Stimulated activated naive B cell treated with anti-CD40 and anti-IgM and Interleukin-4, amounts not matched to agents 10 μg/mL and 1 μg/mL and 100 μg/mL, for 72 hours (primary cell): ENCODE measurements at regions not wholly inside any gene's neighbourhood (a gene's known extent, or its start where the extent isn't known, plus 50 kb on each side); places are given as distances from the start of the nearest gene placed in this dataset.

Experiments used
- ATAC-seq, 2 donors: fragments of 150-1000 bp; cut with Tn5 transposase; replicated peaks; 2 replicates each; pipeline ENCODE4 v1.10.0; 2021; ENCODE audit warnings: moderate library complexity in 1 of 2
- DNase-seq: peaks from one replicate; pipeline ENCODE4 v3.0.0; 2021
- H3K27ac Mint-ChIP-seq: one replicate; pipeline ENCODE4 v1.8.0; 2022; ENCODE audit warnings: mild to moderate bottlenecking, mixed read lengths
- H3K27me3 Mint-ChIP-seq, 2 donors: one replicate each; pipeline ENCODE4 v1.8.0; 2022; ENCODE audit warnings: mixed read lengths in 2 of 2
- H3K36me3 Mint-ChIP-seq, 2 donors: one replicate each; pipeline ENCODE4 v1.8.0; 2022; ENCODE audit warnings: mixed read lengths in 2 of 2, mild to moderate bottlenecking in 1 of 2
- H3K4me1 Mint-ChIP-seq, 2 donors: one replicate each; pipeline ENCODE4 v1.8.0; 2022; ENCODE audit warnings: mixed read lengths in 2 of 2, mild to moderate bottlenecking in 1 of 2
- H3K4me3 Mint-ChIP-seq, 2 donors: one replicate each; pipeline ENCODE4 v1.8.0; 2022; ENCODE audit warnings: mild to moderate bottlenecking in 2 of 2, mixed read lengths in 2 of 2, moderate library complexity in 1 of 2
- H3K9me3 Mint-ChIP-seq, 2 donors: one replicate each; pipeline ENCODE4 v1.8.0; 2022; ENCODE audit warnings: mixed read lengths in 2 of 2, mild to moderate bottlenecking in 1 of 2

DNA sequence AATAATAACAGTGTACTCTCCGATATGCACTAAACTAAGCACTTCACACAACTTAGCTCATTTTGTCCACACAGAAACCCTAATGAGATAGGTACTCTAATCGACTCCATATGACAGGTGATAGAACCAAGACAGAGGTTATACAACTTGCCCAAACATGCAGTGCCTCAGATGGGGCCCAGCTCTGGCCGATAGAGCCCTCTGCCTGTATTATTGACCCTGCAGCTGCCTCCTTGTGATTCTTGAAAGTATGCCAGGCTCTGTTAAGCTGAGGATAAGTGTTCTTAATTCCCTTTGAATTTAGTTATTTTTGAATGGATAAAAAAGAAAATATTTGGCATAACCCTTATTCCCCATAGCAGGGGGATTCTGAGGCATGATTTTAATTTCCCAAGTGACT, 78.5 kb downstream of the HMHB1 start:
- ATAC-seq (no peak), DNase-seq (no peak)
- no peak overlapping the region for H3K27ac Mint-ChIP-seq
- H3K4me1 Mint-ChIP-seq, result no peaks in the 10 kb centered on the region
- H3K36me3 Mint-ChIP-seq, result no peaks in the 10 kb centered on the region
- no peak overlapping the region for H3K4me3 Mint-ChIP-seq
- H3K9me3 Mint-ChIP-seq, result no peaks in the 10 kb centered on the region
- peaks cover 7 to 17% of the 10 kb centered on the region in 2 donors for H3K27me3 Mint-ChIP-seq

- peaks cover 7 to 17% of the 10 kb centered on the region in 2 donors for H3K27me3 Mint-ChIP-seq
- H3K4me3 Mint-ChIP-seq, result no peak overlapping the region
- H3K36me3 Mint-ChIP-seq, result no peaks in the 10 kb centered on the region
- no peak overlapping the region for H3K27ac Mint-ChIP-seq
- ATAC-seq, result no peak
- no peaks in the 10 kb centered on the region for H3K4me1 Mint-ChIP-seq
- no peak for DNase-seq
- no peaks in the 10 kb centered on the region for H3K9me3 Mint-ChIP-seq
Observed at GRCh38 chr5:143892271-143892670, 80.3 kb downstream of the HMHB1 start.

GRCh38 chr5:143892908-143893307, 80.9 kb downstream of the HMHB1 start:
- H3K9me3 Mint-ChIP-seq, result no peaks in the 10 kb centered on the region
- peaks cover 6 to 17% of the 10 kb centered on the region in 2 donors for H3K27me3 Mint-ChIP-seq
- H3K27ac Mint-ChIP-seq, result no peak overlapping the region
- DNase-seq (no peak), ATAC-seq (no peak)
- H3K4me3 Mint-ChIP-seq, result no peak overlapping the region
- no peaks in the 10 kb centered on the region for H3K4me1 Mint-ChIP-seq
- H3K36me3 Mint-ChIP-seq, result no peaks in the 10 kb centered on the region

DNA sequence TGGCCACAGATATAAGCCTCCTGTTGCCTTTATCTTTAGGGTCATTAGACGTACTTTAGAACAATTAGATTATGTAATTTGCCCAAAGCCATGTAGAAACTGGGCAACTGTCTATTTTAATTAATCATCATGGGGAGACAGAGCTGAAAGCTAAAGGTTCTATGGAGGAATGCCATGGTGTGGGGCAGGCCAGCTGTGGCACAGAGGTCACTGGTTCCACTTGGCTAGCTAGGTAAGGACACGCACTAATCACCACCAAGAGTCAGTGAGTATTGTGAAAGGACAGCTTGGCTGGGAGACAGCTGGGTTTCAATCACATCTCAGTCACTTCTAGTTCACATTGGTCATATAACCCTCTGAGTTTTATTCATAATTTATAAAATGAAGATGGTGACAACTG, 81.7 kb downstream of the HMHB1 start:
- ATAC-seq, result no peak
- Mint-ChIP-seq H3K4me1 (no peaks in the 10 kb centered on the region), H3K9me3 (no peaks in the 10 kb centered on the region), H3K27ac (no peak overlapping the region), H3K36me3 (no peaks in the 10 kb centered on the region), H3K27me3 (peaks cover 0 to 14% of the 10 kb centered on the region in 2 donors), H3K4me3 (no peak overlapping the region)
- no peak for DNase-seq

DNA sequence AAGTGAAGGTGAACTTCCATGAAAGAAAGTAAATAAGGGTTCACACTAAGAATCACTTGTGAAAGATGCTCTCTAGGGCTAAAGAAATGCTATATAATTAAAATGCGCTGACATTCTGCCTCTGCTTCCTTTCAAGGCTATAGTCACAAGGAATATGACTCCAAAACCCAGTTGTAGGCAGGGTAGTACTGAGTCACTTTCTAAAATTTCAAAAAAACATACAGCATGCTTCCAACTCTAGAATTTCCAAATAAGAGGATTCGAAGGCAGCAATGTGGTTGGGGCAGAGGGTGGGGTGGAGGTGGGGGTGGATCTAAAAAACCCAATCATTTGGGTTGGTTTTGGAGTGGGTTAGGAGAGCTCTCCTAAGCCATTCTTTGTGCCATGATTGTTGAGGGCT, 84.6 kb downstream of the HMHB1 start:
- H3K4me1 Mint-ChIP-seq, result no peaks in the 10 kb centered on the region
- peaks cover 0 to under 1% of the 10 kb centered on the region in 2 donors for H3K27me3 Mint-ChIP-seq
- no peak overlapping the region for H3K27ac Mint-ChIP-seq
- no peaks in the 10 kb centered on the region for H3K36me3 Mint-ChIP-seq
- no peaks in the 10 kb centered on the region for H3K9me3 Mint-ChIP-seq
- H3K4me3 Mint-ChIP-seq, result no peak overlapping the region
- ATAC-seq, result no peak
- no peak for DNase-seq

- Mint-ChIP-seq H3K27ac (no peak overlapping the region), H3K4me3 (no peak overlapping the region), H3K27me3 (no peaks in the 10 kb centered on the region), H3K4me1 (no peaks in the 10 kb centered on the region), H3K36me3 (no peaks in the 10 kb centered on the region), H3K9me3 (no peaks in the 10 kb centered on the region)
- DNase-seq (no peak), ATAC-seq (no peak)
Observed at GRCh38 chr5:143896966-143897365, 85.0 kb downstream of the HMHB1 start.

DNA sequence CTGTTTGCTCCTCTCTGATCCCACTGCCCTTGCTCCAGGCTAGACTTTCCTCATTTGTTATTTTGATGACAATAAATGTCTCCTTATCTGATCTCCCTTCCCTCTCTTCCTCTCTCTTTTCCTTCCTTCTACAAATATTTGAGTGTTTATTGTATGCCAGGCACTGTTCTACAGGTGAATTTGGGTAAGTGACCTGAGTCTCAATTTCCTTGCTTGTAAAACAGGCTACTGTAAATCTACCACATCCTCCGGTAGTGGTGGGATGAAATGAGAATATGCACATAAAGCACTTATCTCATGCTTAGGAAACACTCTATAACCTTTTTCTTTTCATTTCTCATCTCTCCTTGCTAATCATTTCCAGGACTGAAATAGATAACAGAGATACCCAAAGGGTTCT, 86.4 kb downstream of the HMHB1 start:
- no peaks in the 10 kb centered on the region for H3K9me3 Mint-ChIP-seq
- no peak for DNase-seq
- no peak for ATAC-seq
- H3K36me3 Mint-ChIP-seq, result no peaks in the 10 kb centered on the region
- H3K4me3 Mint-ChIP-seq, result no peak overlapping the region
- H3K27me3 Mint-ChIP-seq, result no peaks in the 10 kb centered on the region
- no peak overlapping the region for H3K27ac Mint-ChIP-seq
- H3K4me1 Mint-ChIP-seq, result no peaks in the 10 kb centered on the region

DNA sequence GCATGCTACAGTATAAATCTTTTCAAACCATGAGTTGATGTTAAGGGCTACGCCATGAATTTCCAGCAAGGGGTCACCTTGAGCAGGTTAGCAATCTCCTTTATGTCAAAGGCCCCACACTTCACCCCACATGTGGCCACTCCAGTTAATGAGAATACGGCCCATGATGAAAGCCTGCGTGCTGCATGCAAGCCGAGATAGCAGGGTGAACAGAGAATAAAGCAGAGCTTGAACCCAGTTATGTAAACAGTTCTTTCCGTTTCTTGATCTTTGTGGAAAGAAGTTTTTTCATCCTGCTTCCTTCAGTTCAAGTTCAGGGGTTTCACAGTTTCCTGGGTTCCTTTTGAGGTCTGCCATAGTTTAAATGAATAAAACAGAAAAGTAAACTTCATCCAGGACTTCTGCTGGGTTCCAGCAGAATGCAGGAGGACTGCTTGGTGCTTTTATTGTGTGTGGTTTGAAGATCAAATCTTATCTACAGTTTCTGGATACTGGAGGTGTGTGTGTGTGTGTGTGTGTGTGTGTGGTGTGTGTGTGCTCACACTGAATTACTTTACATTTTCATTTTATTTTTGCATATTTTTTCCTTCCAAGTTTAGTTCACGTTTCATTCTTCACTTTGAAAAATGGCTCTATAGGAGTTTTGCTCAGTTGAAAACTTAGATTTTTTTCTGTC, 87.1 kb downstream of the HMHB1 start:
- no peaks in the 10 kb centered on the region for H3K27me3 Mint-ChIP-seq
- H3K36me3 Mint-ChIP-seq, result no peaks in the 10 kb centered on the region
- no peaks in the 10 kb centered on the region for H3K4me1 Mint-ChIP-seq
- DNase-seq (no peak), ATAC-seq (no peak)
- no peak overlapping the region for H3K27ac Mint-ChIP-seq
- no peaks in the 10 kb centered on the region for H3K9me3 Mint-ChIP-seq
- H3K4me3 Mint-ChIP-seq, result no peak overlapping the region

DNA sequence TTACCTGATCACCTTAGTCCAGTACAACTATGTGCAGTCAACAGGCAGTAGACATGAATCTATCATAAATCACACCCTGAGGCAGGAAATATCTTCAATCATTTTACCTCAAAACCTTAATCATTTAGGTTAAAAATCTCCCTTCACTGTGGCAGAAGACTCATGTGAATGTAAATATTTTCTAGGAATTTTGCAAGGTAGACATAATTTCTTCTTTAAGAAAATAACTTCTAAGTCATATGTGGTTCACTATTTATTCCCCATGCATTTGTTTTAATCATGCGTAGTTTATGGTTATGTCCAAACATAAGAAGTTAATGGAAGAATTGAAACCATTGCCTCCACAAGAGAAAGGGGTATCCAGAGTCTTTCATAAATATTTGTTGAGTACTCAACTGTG, 97.0 kb downstream of the HMHB1 start:
- H3K36me3 Mint-ChIP-seq, result no peaks in the 10 kb centered on the region
- H3K9me3 Mint-ChIP-seq, result peaks cover 0 to 2% of the 10 kb centered on the region in 2 donors
- no peak for ATAC-seq

DNA sequence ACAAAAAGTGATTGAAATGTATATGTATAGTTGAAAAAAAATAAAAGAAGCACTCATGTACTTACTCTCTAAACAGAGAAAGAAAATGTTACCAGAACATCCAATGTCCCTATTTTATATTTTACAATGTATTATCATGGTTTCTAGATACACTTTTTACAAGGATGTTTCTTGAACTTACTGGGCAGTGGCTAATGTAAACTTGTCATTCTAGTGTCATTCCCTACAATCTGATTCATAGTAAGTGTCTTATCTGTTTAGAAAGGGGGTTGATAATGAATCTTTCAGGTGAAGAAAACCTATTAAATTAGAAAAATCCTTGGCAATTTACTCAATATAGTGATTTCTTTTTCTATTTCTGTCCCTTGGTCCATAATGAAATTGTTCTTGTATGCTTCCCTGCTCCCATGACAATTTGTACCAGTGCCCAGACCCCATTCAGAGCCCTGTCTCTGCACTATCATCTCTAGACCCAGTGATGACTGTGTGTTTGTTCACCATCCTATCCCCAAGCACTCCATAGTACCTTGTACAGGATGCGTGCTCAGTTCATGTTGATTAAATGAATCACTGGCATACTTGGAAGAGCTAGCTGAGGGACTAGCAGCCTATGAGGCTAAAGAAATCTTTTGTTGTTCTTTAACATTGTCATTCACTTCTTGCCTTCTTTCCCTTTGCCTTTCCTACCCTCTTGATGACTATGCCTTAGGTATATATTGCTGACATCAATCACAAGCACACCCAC, 101.2 kb downstream of the HMHB1 start:
- DNase-seq (no peak), ATAC-seq (no peak)
- Mint-ChIP-seq H3K27me3 (peaks cover 0 to 10% of the 10 kb centered on the region in 2 donors), H3K36me3 (no peaks in the 10 kb centered on the region), H3K9me3 (no peaks in the 10 kb centered on the region), H3K4me3 (no peak overlapping the region), H3K4me1 (no peaks in the 10 kb centered on the region), H3K27ac (no peak overlapping the region)

More for the DNA sequence above, 97.0 kb downstream of the HMHB1 start:
- no peak for DNase-seq
- no peak overlapping the region for H3K27ac Mint-ChIP-seq
- H3K4me3 Mint-ChIP-seq, result no peak overlapping the region
- peaks cover 0 to 5% of the 10 kb centered on the region in 2 donors for H3K27me3 Mint-ChIP-seq
- H3K4me1 Mint-ChIP-seq, result no peaks in the 10 kb centered on the region

GRCh38 chr5:143914756-143915155, 102.8 kb downstream of the HMHB1 start:
- no peaks in the 10 kb centered on the region for H3K9me3 Mint-ChIP-seq
- H3K36me3 Mint-ChIP-seq, result no peaks in the 10 kb centered on the region
- ATAC-seq (no peak), DNase-seq (no peak)
- no peaks in the 10 kb centered on the region for H3K4me1 Mint-ChIP-seq
- H3K27ac Mint-ChIP-seq, result no peak overlapping the region
- H3K27me3 Mint-ChIP-seq, result peaks cover 0 to 13% of the 10 kb centered on the region in 2 donors
- no peak overlapping the region for H3K4me3 Mint-ChIP-seq

- no peak for ATAC-seq
- H3K27me3 Mint-ChIP-seq, result peaks cover 0 to 13% of the 10 kb centered on the region in 2 donors
- H3K27ac Mint-ChIP-seq, result no peak overlapping the region
- no peaks in the 10 kb centered on the region for H3K36me3 Mint-ChIP-seq
- no peaks in the 10 kb centered on the region for H3K4me1 Mint-ChIP-seq
- no peak overlapping the region for H3K4me3 Mint-ChIP-seq
- no peaks in the 10 kb centered on the region for H3K9me3 Mint-ChIP-seq
- no peak for DNase-seq
Observed at GRCh38 chr5:143916451-143916850, 104.5 kb downstream of the HMHB1 start.

DNA sequence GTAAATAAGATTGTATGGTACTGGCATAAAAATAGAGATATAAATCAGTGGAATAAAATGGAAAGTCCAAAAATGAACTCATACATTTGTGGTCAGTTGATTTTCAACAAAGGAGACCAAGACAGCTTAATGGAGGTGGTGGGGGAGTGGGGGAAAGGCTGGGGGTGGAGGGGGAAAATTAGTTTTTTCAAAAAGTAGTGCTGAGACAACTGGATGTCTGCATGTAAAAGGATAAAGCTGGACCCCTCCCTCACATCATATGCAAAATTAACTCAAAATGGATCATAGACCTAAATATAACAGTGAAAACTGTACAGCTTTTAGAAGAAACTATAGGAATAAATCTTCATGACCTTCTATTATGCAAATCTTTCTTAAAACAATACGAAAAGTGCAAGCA, 107.0 kb downstream of the HMHB1 start:
- Mint-ChIP-seq H3K36me3 (no peaks in the 10 kb centered on the region), H3K27ac (no peak overlapping the region), H3K9me3 (no peaks in the 10 kb centered on the region), H3K4me1 (no peaks in the 10 kb centered on the region), H3K4me3 (no peak overlapping the region), H3K27me3 (peaks cover 0 to 8% of the 10 kb centered on the region in 2 donors)
- DNase-seq (no peak), ATAC-seq (no peak)

DNA sequence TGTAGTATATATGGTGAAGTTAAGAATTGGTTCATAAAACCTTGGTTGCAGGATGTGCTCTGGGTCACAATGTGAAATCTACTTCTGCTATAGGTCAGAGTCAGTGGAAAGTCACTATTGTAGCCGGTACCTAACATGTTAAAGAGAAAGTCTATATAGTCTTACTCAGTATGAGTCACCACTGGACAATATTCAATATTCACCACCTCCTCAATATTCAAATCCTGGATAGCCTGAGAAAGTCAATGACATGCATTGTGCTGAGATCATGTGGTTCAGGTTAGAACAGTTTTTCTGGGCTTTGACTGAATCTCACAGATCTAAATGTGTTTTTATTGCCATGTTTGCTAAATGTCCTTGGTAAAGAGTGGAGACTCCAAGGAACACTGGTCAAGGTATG, 108.8 kb downstream of the HMHB1 start:
- peaks cover 0 to 8% of the 10 kb centered on the region in 2 donors for H3K27me3 Mint-ChIP-seq
- no peaks in the 10 kb centered on the region for H3K4me1 Mint-ChIP-seq
- ATAC-seq (no peak), DNase-seq (no peak)
- H3K4me3 Mint-ChIP-seq, result no peak overlapping the region
- no peaks in the 10 kb centered on the region for H3K36me3 Mint-ChIP-seq
- no peak overlapping the region for H3K27ac Mint-ChIP-seq
- no peaks in the 10 kb centered on the region for H3K9me3 Mint-ChIP-seq

GRCh38 chr5:143921525-143922311, 109.8 kb downstream of the HMHB1 start:
- no peaks in the 10 kb centered on the region for H3K36me3 Mint-ChIP-seq
- DNase-seq, result no peak
- no peak overlapping the region for H3K4me3 Mint-ChIP-seq
- peaks cover 0 to 8% of the 10 kb centered on the region in 2 donors for H3K27me3 Mint-ChIP-seq
- H3K9me3 Mint-ChIP-seq, result no peaks in the 10 kb centered on the region
- no peak for ATAC-seq
- H3K27ac Mint-ChIP-seq, result no peak overlapping the region
- no peaks in the 10 kb centered on the region for H3K4me1 Mint-ChIP-seq
